NT2/D1 (cell line): ENCODE measurements at regions not wholly inside any gene's neighbourhood (a gene's known extent, or its start where the extent isn't known, plus 50 kb on each side); places are given as distances from the start of the nearest gene placed in this dataset.

ENCODE experiments used
- SUZ12 ChIP-seq: IDR thresholded peaks from 2 replicates; pipeline ENCODE4 v1.6.1; 2011; ENCODE audit not compliant: insufficient read length, insufficient read depth; ENCODE audit errors: extremely low read depth
- YY1 ChIP-seq: IDR thresholded peaks from 2 replicates; pipeline ENCODE4 v1.6.1; 2011; ENCODE audit not compliant: insufficient read length, insufficient read depth
- ZNF274 ChIP-seq: IDR thresholded peaks from 2 replicates; pipeline ENCODE4 v1.6.1; 2011; ENCODE audit warnings: mild to moderate bottlenecking, low read depth, low read length

DNA sequence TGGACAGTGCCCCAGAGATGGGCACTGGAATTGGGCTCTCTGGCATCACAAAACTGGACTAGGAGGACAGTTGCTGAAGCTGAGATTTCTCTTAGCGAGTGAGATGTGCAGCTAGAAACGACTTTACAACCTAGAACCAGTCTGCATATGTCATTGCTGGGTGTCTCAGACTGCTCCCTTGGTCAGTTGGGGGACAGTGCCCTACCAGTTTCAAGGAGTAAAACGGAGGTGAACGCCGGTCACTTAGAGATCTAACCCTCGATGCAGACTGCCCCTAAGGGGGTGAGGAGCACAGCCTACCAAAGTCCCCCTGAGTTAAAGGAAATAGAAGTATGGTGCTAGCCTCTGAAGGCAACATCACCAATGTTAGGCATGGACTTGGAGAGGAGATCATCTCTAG lies 704.4 kb upstream of the CDH9 start:
- no peak for TF ChIP-seq SUZ12
- no peak for TF ChIP-seq YY1
- TF ChIP-seq ZNF274 = no peak
